Mesenchymal stem cell (in vitro differentiated cells and primary cell): ENCODE measurements at regions not wholly inside any gene's neighbourhood (a gene's known extent, or its start where the extent isn't known, plus 50 kb on each side); places are given as distances from the start of the nearest gene placed in this dataset.
A peak's percentile ranks its signal among the peaks of the same experiment; 100 is the strongest.
"Not testable (repeated sequence)": the region's sequence is repeated elsewhere in the genome, so short reads cannot be mapped to it uniquely, and the experiment has no call there.

ENCODE experiments used
- DNase-seq: peaks from one replicate; pipeline ENCODE4 v3.0.0-alpha.2; 2013
- H2AFZ ChIP-seq: one replicate; pipeline ENCODE4 v1.6.1; 2013; ENCODE audit warnings: low read depth, mild to moderate bottlenecking, control low read depth, inconsistent platforms, low read length, moderate library complexity
- H2AK5ac ChIP-seq: 2 replicates; pipeline ENCODE4 v1.6.1; 2013; ENCODE audit warnings: low read length, moderate library complexity, mild to moderate bottlenecking, inconsistent platforms; ENCODE audit not compliant: severe bottlenecking
- H2BK120ac ChIP-seq: one replicate; pipeline ENCODE4 v1.6.1; 2013; ENCODE audit warnings: low read depth, mild to moderate bottlenecking, inconsistent platforms, low read length, moderate library complexity
- H2BK12ac ChIP-seq, 2 experiments: one replicate each; pipeline ENCODE4 v1.6.1; 2013; ENCODE audit warnings: inconsistent platforms in 2 of 2, low read length in 2 of 2, mild to moderate bottlenecking in 2 of 2, moderate library complexity in 2 of 2, control low read depth in 1 of 2
- H2BK15ac ChIP-seq: one replicate; pipeline ENCODE4 v1.6.1; 2013; ENCODE audit warnings: mild to moderate bottlenecking, low read depth, inconsistent platforms; ENCODE audit not compliant: poor library complexity, severe bottlenecking
- H2BK5ac ChIP-seq: 2 replicates; pipeline ENCODE4 v1.6.1; 2013; ENCODE audit warnings: low read depth, mild to moderate bottlenecking, low read length, control low read depth, inconsistent platforms; ENCODE audit not compliant: poor library complexity, severe bottlenecking
- H3K14ac ChIP-seq, 2 experiments: one replicate each; pipeline ENCODE4 v1.6.1; 2013; ENCODE audit warnings: inconsistent platforms in 2 of 2, low read length in 2 of 2, control low read depth in 1 of 2, mild to moderate bottlenecking in 1 of 2, moderate library complexity in 1 of 2
- H3K18ac ChIP-seq, 2 experiments: one replicate each; pipeline ENCODE4 v1.6.1; 2013; ENCODE audit warnings: inconsistent platforms in 2 of 2, low read length in 2 of 2, control low read depth in 1 of 2, low read depth in 1 of 2, mild to moderate bottlenecking in 1 of 2
- H3K23ac ChIP-seq, 2 experiments: one replicate each; pipeline ENCODE4 v1.6.1; 2013; ENCODE audit warnings: inconsistent platforms in 2 of 2, low read length in 2 of 2, mild to moderate bottlenecking in 2 of 2, moderate library complexity in 2 of 2, control low read depth in 1 of 2
- H3K27ac ChIP-seq: 2 replicates; pipeline ENCODE4 v1.5.1; 2013; ENCODE audit warnings: mild to moderate bottlenecking, moderate library complexity, low read length, control low read depth, inconsistent platforms; ENCODE audit not compliant: poor library complexity, severe bottlenecking
- H3K27me3 ChIP-seq, 2 experiments: 2 replicates each; pipeline versions ENCODE4 v1.6.1 to v1.7.0; 2013; ENCODE audit warnings: low read length in 2 of 2, mild to moderate bottlenecking in 2 of 2, moderate library complexity in 2 of 2, control low read depth in 1 of 2, inconsistent platforms in 1 of 2; ENCODE audit not compliant: control insufficient read depth in 1 of 2, insufficient read depth in 1 of 2
- H3K36me3 ChIP-seq, 2 experiments: 2 replicates each; pipeline versions ENCODE4 v1.6.1 to v1.7.0; 2013; ENCODE audit warnings: low read length in 2 of 2, control low read depth in 1 of 2, inconsistent platforms in 1 of 2, low read depth in 1 of 2, mild to moderate bottlenecking in 1 of 2; ENCODE audit not compliant: insufficient read depth in 2 of 2, control insufficient read depth in 1 of 2
- H3K4ac ChIP-seq, 2 experiments: one replicate each; pipeline ENCODE4 v1.6.1; 2013; ENCODE audit warnings: inconsistent platforms in 2 of 2, low read length in 2 of 2, mild to moderate bottlenecking in 2 of 2, moderate library complexity in 2 of 2, control low read depth in 1 of 2, low read depth in 1 of 2
- H3K4me1 ChIP-seq: 2 replicates; pipeline ENCODE4 v1.6.1; 2013; ENCODE audit warnings: low read depth, low read length, control low read depth; ENCODE audit not compliant: control insufficient read depth, insufficient read depth
- H3K4me2 ChIP-seq: 2 replicates; pipeline ENCODE4 v1.6.1; 2013; ENCODE audit warnings: low read length, mild to moderate bottlenecking, inconsistent platforms; ENCODE audit not compliant: poor library complexity, severe bottlenecking
- H3K4me3 ChIP-seq, 2 experiments: 2 replicates each; pipeline versions ENCODE4 v1.5.1 to v1.7.0; 2013; ENCODE audit warnings: low read length in 2 of 2, mild to moderate bottlenecking in 2 of 2, control low read depth in 1 of 2, low read depth in 1 of 2; ENCODE audit not compliant: insufficient read depth in 1 of 2
- H3K79me1 ChIP-seq: replicated peaks from 2 replicates; pipeline ENCODE4 v1.6.1; 2013; ENCODE audit warnings: mild to moderate bottlenecking, control low read depth, low read length, inconsistent platforms; ENCODE audit not compliant: poor library complexity, severe bottlenecking
- H3K9ac ChIP-seq: 2 replicates; pipeline ENCODE4 v1.7.0; 2013; ENCODE audit warnings: mild to moderate bottlenecking, low read length, moderate library complexity
- H3K9me3 ChIP-seq: 2 replicates; pipeline ENCODE4 v1.7.0; 2013; ENCODE audit warnings: mild to moderate bottlenecking, low read length; ENCODE audit not compliant: control insufficient read depth
- H4K8ac ChIP-seq: one replicate; pipeline ENCODE4 v1.6.1; 2013; ENCODE audit warnings: inconsistent platforms, mild to moderate bottlenecking, low read length, moderate library complexity
- H4K91ac ChIP-seq: one replicate; pipeline ENCODE4 v1.6.1; 2013; ENCODE audit warnings: mild to moderate bottlenecking, low read length, inconsistent platforms
- WGBS: methylation state at CpG from one replicate; pipeline ENCODE4 v1.1.7; 2013; ENCODE audit warnings: mixed read lengths; 5-methylcytosine and 5-hydroxymethylcytosine counted together

DNA sequence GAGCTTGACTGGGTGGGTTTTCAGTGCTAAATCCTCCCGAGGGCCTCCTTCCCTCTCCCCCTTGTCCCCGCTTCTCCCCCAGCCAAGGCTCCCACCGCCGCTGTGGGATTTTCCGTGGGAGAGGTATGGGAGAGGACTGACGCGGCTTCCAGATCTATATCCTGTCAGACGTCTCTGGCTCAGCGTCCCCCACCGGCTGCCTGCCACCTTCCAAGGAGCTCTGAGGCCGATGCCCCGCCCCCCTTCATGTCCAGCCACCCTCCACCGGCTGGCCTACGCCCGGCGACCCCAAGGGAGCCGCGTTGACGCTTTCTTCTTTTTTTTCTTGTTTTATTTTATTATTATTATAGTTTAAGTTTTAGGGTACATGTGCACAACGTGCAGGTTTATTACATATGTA lies 3916.7 kb upstream of the OR11H1 start:
- H2AFZ ChIP-seq, H3K36me3 ChIP-seq, H3K9ac ChIP-seq, H3K4ac ChIP-seq, H4K8ac ChIP-seq, DNase-seq, H3K4me1 ChIP-seq, H3K18ac ChIP-seq, H3K79me1 ChIP-seq, H3K27ac ChIP-seq, H2BK15ac ChIP-seq, H2BK12ac ChIP-seq, H2BK120ac ChIP-seq, H4K91ac ChIP-seq, H3K14ac ChIP-seq, H3K4me3 ChIP-seq, H2BK5ac ChIP-seq, H3K27me3 ChIP-seq, H3K4me2 ChIP-seq, H3K23ac ChIP-seq, H2AK5ac ChIP-seq: not testable (repeated sequence)
- H3K9me3 ChIP-seq = peaks cover 10% of the 10 kb centered on the region
- 86% methylated on average over 11 of the region's 20 CpGs for WGBS

DNA sequence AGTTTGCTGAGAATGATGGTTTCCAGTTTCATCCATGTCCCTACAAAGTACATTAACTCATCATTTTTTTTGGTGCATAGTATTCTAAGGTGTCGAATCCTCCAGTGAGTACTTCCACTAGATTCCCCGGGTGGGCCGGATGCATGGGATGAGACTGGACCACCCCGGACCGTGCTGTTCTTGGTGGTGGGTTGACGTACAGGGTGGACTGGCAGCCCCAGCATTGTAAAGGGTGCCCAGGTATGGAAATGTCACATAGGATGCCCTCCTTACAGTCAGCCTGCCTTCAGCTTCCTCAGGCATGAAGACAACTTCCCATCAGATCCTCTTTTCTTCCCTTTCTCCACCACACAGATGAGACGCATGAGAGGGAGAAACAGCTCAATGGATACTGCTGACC lies 3916.1 kb upstream of the OR11H1 start:
- H3K14ac ChIP-seq, H3K9ac ChIP-seq, H2AFZ ChIP-seq, H3K23ac ChIP-seq, H2AK5ac ChIP-seq, H3K27ac ChIP-seq, H3K18ac ChIP-seq, H2BK15ac ChIP-seq, H2BK5ac ChIP-seq, H3K4me2 ChIP-seq, DNase-seq, H3K4me3 ChIP-seq, H3K9me3 ChIP-seq, H3K79me1 ChIP-seq, H3K27me3 ChIP-seq, H4K8ac ChIP-seq, H3K4me1 ChIP-seq, H3K4ac ChIP-seq, H3K36me3 ChIP-seq, H2BK12ac ChIP-seq, H2BK120ac ChIP-seq: not testable (repeated sequence)
- WGBS = 81% methylated on average over 7 of the region's 7 CpGs
- peak overlapping the region; percentile 56 for H4K91ac ChIP-seq

DNA sequence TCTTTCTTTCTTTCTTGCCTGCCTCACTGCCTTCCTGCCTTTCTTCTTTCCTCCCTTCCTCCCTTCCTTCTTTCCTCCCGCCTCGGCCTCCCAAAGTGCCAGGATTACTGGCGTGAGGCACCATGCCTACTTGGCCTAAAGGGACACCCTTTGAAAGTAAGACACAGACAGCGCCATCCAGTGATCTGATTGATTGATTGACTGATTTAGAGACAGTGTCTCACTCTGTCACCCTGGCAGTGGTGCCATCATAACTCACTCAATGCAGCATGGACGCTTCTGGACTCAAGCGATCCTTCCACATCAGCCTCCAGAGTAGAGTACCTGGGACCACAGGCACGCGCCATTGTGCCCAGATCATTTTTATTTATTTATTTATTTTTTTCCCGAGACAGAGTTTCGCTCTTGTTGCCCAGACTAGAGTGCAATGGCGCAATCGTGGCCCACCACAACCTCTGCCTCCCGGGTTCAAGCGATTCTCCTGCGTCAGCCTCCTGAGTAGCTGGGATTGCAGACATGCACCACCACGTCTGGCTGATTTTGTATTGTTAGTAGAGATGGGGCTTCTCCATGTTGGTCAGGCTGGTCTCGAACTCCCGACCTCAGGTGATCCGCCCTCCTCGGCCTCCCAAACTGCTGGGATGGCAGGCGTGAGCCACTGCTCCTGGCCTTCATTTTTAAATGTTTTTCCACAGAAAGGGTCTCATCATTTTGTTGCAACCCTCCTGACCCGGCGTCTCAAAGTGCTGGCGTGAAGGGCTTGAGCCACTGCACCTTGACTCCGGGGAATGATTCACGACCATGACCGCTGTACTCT lies 3914.7 kb upstream of the OR11H1 start:
- not testable (repeated sequence) for DNase-seq, H3K14ac ChIP-seq, H3K4me2 ChIP-seq, H2BK120ac ChIP-seq, H3K27me3 ChIP-seq, H4K8ac ChIP-seq, H3K79me1 ChIP-seq, H2AK5ac ChIP-seq, H4K91ac ChIP-seq, H2BK15ac ChIP-seq, H3K23ac ChIP-seq, H2AFZ ChIP-seq, H2BK12ac ChIP-seq, H2BK5ac ChIP-seq, H3K27ac ChIP-seq, H3K18ac ChIP-seq, H3K36me3 ChIP-seq, H3K9ac ChIP-seq, H3K4me1 ChIP-seq, H3K4me3 ChIP-seq, H3K4ac ChIP-seq, H3K9me3 ChIP-seq
- WGBS = 84% methylated on average over 26 of the region's 27 CpGs

DNA sequence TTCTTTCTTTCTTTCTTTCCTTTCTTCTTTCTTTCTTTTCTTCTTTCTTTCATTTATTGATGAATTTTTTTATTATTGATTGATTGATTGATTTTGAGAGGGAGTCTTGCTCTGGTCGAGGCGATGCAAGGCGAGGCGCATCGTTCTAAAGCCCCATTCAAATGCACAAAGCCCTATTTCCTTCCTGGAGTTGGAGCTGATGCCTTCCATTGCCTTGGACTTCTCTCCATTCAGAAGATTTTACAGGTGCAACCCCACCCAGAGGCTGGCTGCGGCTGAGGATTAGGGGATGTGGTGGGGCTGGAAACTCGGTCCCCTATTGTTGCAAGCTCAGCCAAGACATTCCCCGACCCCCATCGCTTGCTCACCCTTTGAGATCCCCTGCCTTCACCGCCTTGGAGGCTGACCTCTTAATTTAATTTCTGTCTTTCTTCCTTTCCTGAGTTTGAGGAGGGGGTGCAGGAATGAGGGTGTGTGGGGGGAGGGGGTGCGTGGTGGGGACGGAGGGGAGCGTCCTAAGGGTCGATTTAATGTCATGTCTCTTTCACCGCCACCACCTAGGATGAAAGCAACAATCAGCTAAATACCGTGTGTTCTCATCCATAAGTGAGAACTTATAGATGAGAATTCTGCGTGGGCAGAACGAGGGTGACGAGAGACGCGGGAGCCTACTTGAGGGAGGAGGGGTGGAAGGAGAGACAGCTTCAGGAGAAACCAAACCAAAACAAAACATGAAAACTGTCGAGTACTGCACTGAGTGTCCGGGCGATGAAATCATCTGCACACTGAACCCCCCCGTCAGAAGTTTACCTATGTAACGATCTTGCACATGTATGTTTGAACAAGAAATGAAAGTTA lies 3913.9 kb upstream of the OR11H1 start:
- 82% methylated on average over 26 of the region's 26 CpGs for WGBS
- Histone ChIP-seq H3K79me1 (no peaks in the 10 kb centered on the region), H3K18ac (no peak overlapping the region), H4K91ac (no peak overlapping the region), H3K27ac (no peak overlapping the region), H2BK12ac (no peak overlapping the region), H2AFZ (no peak overlapping the region), H3K27me3 (no peaks in the 10 kb centered on the region), H3K14ac (no peak overlapping the region), H3K4me2 (no peak overlapping the region), H3K4ac (no peak overlapping the region), H2BK15ac (no peak overlapping the region), H2AK5ac (no peak overlapping the region), H2BK120ac (no peak overlapping the region), H3K4me1 (no peaks in the 10 kb centered on the region), H3K9ac (no peak overlapping the region), H3K36me3 (no peaks in the 10 kb centered on the region), H3K23ac (no peak overlapping the region), H3K4me3 (no peak overlapping the region), H2BK5ac (no peak overlapping the region), H4K8ac (no peak overlapping the region), H3K9me3 (peaks cover 10% of the 10 kb centered on the region)
- DNase-seq = no peak
